GM18868 (cell line): ENCODE measurements at regions not wholly inside any gene's neighbourhood (a gene's known extent, or its start where the extent isn't known, plus 50 kb on each side); places are given as distances from the start of the nearest gene placed in this dataset.

Source experiments
- ATAC-seq: cut with Tn5 transposase; IDR thresholded peaks from one replicate; pipeline ENCODE4 v1.9.1; 2021; ENCODE audit warnings: mild to moderate bottlenecking, moderate library complexity; ENCODE audit not compliant: unreplicated experiment

- no peak for ATAC-seq
Measured at GRCh38 chrX:43481576-43481975, 174.5 kb upstream of the MAOA start.

DNA sequence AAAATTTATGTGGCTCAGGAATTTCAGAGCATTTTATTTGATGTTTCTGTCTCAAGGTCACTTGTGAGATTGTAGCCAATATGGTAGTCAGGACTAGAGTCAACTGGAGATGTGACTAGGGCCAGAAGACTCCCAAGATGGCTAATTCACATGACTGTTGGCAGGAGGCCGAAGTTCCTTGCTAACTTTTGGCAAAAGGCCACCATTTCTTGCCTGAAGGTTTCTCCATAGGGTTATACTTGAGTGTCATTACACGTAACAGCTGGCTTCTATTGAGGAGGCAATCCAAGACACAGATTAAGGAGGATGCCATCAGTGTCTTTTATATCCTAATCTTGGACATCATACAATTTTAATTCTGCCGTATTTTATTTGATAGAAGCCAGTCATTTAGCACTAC, 162.3 kb upstream of the MAOA start:
- ATAC-seq, result no peak

GRCh38 chrX:43500246-43500645, 155.9 kb upstream of the MAOA start:
- no peak for ATAC-seq

DNA sequence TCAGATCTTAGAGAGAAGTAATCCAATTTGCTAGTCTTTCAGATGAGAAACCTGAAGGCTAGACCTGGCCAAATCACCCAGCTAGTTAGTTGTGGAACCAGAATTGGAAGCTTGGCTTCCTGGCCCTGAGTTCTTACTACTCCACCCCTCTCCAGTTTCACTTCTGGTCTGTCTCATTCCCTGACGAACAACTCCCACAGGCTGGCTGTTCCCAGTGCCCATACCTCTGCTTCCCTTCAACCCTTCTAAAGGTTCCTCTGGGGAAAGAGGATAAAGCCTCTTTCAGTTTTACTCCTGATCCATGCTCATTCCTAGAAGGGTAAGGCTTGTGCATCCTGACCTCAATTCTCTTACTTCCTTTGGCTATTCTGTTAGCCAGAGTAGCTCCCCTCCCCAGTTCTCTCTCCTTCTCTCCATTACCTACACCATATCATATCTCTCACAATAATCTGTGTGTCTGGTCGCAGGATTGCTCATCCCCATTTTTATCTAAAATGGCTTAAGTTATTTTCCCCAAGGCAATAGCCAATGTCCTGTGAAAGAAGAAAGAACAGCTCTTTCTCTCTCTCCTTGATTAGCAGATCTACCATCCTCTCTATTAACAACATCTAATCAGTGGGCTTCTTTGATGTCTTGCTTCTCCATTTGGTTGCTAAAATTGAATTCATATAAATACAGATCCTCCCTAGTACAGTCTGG, 155.0 kb upstream of the MAOA start:
- ATAC-seq, result no peak

- no peak for ATAC-seq
Measured at GRCh38 chrX:43504394-43504793, 151.7 kb upstream of the MAOA start.

- ATAC-seq, result no peak
Measured at GRCh38 chrX:43505769-43506168, 150.3 kb upstream of the MAOA start.

- no peak for ATAC-seq
Measured at GRCh38 chrX:43508694-43509093, 147.4 kb upstream of the MAOA start.

- ATAC-seq, result no peak
Measured at GRCh38 chrX:43510209-43510608, 145.9 kb upstream of the MAOA start.

DNA sequence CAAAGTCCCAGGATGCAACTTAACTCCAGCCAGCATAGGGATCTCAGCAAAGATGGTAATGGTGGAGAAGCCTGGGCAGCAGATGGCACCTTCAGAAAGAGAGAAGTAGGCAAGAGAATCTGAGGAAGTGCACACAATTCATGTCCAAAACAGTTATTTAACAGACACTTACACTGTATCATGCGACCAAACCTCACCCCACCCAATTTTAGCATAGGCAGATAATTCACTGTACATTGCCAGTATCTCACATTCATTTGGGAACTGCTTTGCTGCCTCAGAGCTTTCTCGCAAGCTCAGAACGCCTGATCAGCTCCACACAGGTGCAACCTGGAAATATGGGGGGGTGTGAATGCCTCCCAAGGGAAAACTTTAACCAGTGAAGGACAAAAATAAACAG, 143.0 kb upstream of the MAOA start:
- no peak for ATAC-seq

DNA sequence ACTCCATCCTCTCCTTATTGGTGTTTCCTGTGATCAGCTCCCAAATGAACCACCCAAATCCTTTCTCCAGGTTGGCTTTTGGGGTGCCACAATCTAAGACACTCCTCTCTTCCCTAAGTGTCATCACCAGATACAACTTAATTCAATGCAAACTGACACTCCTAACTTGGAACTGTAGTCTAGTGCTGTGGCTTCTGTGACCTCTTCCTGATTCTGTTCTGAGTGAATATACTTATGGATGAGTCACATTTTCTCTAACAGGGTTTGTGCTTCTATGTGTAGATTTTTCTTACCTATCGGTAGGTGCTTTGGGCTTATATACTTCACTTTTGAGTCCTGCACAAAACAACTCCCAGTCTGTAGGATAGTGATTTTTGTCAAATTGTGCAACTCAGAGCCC, 141.3 kb upstream of the MAOA start:
- no peak for ATAC-seq

GRCh38 chrX:43522582-43522981, 133.5 kb upstream of the MAOA start:
- no peak for ATAC-seq

- no peak for ATAC-seq
Measured at GRCh38 chrX:43525901-43526610, 130.0 kb upstream of the MAOA start.

DNA sequence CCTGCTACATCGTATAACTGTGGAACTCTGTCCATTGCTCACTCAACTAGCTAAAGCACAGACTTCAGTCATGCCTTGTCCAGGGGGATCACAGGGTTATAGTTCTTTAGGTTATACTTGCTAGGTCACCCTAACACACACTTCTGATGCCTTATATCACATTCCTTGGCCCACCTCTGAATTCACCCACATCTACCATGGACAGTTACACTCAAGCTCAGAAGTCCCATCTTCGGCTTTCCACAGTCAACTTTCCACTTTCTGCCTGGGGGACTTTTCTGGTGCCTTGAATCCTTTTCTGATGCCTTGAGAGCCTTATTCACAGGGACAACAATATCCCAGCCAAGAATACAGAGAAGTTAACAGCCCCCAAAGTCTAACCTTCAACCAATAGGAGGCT, 129.2 kb upstream of the MAOA start:
- ATAC-seq, result no peak

DNA sequence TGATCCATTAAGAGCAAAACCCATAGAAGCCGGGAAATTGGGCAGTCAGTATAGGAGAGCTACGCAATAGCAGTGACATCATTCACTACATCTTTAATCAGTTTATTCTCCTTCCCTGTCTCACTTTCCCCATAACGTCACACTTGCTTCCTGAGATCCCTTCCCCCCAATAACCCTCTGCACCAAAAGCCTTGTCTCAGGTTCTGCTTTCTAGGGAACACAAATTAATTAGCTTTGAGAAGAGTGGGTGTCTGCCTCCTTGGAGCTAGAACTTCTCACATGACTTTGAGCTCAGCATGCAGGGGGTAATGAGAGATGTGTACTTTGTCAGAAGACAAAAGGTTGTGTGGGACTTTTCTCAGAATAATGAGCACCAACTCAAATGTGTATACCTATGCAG, 128.3 kb upstream of the MAOA start:
- ATAC-seq, result no peak

DNA sequence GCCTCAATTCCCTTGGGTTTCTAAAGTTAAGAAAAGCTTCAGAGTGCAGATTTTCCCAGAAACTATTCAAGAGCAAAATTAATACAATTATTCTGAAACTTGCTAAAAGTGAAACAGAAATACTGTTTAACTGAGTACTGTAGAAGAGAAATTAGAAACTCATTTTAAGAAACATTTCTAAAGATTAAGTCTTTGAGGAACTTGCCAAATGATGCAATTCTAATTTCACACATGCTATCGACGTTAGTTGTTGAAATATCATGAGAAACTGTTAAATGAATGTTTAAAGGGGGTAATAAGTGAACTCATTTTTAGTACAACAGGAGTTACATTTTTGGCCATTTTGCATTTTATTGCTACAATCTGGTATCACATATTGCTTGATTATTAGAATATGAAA, 125.3 kb upstream of the MAOA start:
- no peak for ATAC-seq

GRCh38 chrX:43540318-43540717, 115.8 kb upstream of the MAOA start:
- no peak for ATAC-seq

- no peak for ATAC-seq
Measured at GRCh38 chrX:43551590-43551989, 104.5 kb upstream of the MAOA start.

DNA sequence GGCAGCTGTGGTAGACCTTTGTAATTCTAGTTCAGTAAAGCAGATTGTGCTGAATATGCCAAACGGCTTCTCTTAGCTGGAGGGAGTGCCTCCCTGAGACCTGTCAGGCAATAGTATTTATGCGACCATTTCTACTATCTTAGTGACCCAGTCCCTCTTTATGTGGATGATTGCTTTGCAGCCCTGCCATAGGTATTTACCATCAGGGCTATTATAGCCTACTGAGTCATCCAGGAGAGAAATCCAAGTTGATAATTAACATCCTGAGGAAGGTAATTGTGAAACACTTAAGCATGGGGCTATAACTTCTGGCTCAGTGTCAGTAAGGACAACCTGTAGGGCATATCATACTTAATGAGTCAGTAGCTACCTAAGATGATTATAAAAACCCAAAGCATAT, 103.9 kb upstream of the MAOA start:
- ATAC-seq, result no peak

- ATAC-seq, result no peak
Measured at GRCh38 chrX:43552703-43553102, 103.4 kb upstream of the MAOA start.

DNA sequence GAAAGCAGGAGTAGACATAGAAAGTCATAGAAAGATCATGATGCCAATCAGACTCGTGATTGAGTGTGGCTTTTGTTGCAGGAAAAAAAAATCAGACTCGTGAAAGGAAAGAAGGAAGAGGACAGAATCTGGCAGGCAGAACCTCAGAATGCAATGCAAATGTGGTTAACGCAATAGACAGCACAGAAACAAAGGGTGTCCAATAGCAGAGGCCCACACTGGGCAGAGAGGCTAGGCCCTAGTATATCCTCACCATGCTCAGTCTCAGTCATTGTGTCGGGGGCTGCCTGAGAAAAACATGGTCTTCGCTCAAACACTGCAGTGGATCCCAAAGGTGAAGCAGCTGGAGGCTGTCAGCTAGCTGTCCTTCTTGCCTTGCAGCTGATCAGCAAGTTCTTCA, 102.8 kb upstream of the MAOA start:
- no peak for ATAC-seq

GRCh38 chrX:43556207-43556606, 99.9 kb upstream of the MAOA start:
- ATAC-seq, result no peak

DNA sequence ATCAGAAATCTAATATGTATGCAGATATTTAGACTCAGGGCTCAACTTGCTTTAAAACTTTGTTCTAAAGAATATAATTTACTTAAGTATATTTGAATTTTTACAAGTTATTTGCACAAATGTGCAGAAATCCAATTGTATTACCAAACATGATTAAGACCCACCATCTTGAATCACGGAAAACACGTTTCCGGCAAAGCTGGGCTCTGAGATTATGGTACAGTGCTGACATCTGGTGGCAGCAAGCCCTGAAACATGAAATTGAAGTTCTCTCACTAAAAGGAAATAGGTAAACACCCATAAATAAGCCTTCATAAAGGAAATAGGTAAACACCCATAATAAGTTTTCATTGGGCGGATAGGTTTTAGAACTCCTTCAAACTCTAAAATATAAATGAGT, 98.3 kb upstream of the MAOA start:
- ATAC-seq, result peak; percentile 71

GRCh38 chrX:43559644-43560043, 96.5 kb upstream of the MAOA start:
- ATAC-seq, result no peak
